ENCODE measurements at regions not wholly inside any gene's neighbourhood (a gene's known extent, or its start where the extent isn't known, plus 50 kb on each side); places are given as distances from the start of the nearest gene placed in this dataset.

GRCh38 chr2:104658144-104658835 is 195.6 kb upstream of the POU3F3 start:
- no peaks in the 10 kb centered on the region for H3K36me3 ChIP-seq (ENCODE audit: control insufficient read depth in 2 of 2, insufficient read depth in 2 of 2, low read length in 1 of 2)
- H3K4me3 ChIP-seq (ENCODE audit: low read depth in 1 of 2, low read length in 2 of 2), result no peak overlapping the region
- no peaks in the 10 kb centered on the region for H3K9me3 ChIP-seq (ENCODE audit: control insufficient read depth in 2 of 2, insufficient read depth in 1 of 2, low read depth in 1 of 2, low read length in 1 of 2)
- H3K4me1 ChIP-seq (ENCODE audit: control insufficient read depth in 2 of 2, insufficient read depth in 2 of 2, low read length in 1 of 2), result no peaks in the 10 kb centered on the region
- no peaks in the 10 kb centered on the region for H3K27me3 ChIP-seq (ENCODE audit: control insufficient read depth in 1 of 2, insufficient read depth in 2 of 2, low read length in 2 of 2)
- no peak overlapping the region for H3K27ac ChIP-seq (ENCODE audit: low read depth in 2 of 2, low read length in 1 of 2)
- WGBS, 2 donors, result 49 to 54% methylated on average over 19 of the region's 19 CpGs

- Histone ChIP-seq H3K27ac (ENCODE audit: low read depth in 2 of 2, low read length in 1 of 2) (no peak overlapping the region), H3K4me3 (ENCODE audit: low read depth in 1 of 2, low read length in 2 of 2) (no peak overlapping the region), H3K36me3 (ENCODE audit: control insufficient read depth in 2 of 2, insufficient read depth in 2 of 2, low read length in 1 of 2) (no peaks in the 10 kb centered on the region), H3K27me3 (ENCODE audit: control insufficient read depth in 1 of 2, insufficient read depth in 2 of 2, low read length in 2 of 2) (no peaks in the 10 kb centered on the region), H3K4me1 (ENCODE audit: control insufficient read depth in 2 of 2, insufficient read depth in 2 of 2, low read length in 1 of 2) (no peaks in the 10 kb centered on the region), H3K9me3 (ENCODE audit: control insufficient read depth in 2 of 2, insufficient read depth in 1 of 2, low read depth in 1 of 2, low read length in 1 of 2) (no peaks in the 10 kb centered on the region)
- 24 to 31% methylated on average over 53 of the region's 53 CpGs for WGBS, 2 donors
Observed at GRCh38 chr2:104658904-104659591, 194.9 kb upstream of the POU3F3 start.

- no peaks in the 10 kb centered on the region for H3K9me3 ChIP-seq (ENCODE audit: control insufficient read depth in 2 of 2, insufficient read depth in 1 of 2, low read depth in 1 of 2, low read length in 1 of 2)
- no peak overlapping the region for H3K4me3 ChIP-seq (ENCODE audit: low read depth in 1 of 2, low read length in 2 of 2)
- no peaks in the 10 kb centered on the region for H3K4me1 ChIP-seq (ENCODE audit: control insufficient read depth in 2 of 2, insufficient read depth in 2 of 2, low read length in 1 of 2)
- H3K27me3 ChIP-seq (ENCODE audit: control insufficient read depth in 1 of 2, insufficient read depth in 2 of 2, low read length in 2 of 2), result no peaks in the 10 kb centered on the region
- H3K27ac ChIP-seq (ENCODE audit: low read depth in 2 of 2, low read length in 1 of 2), result no peak overlapping the region
- H3K36me3 ChIP-seq (ENCODE audit: control insufficient read depth in 2 of 2, insufficient read depth in 2 of 2, low read length in 1 of 2), result no peaks in the 10 kb centered on the region
- 67 to 73% methylated on average over 5 of the region's 5 CpGs for WGBS, 2 donors
Observed at GRCh38 chr2:104660991-104661390, 192.9 kb upstream of the POU3F3 start.

- H3K36me3 ChIP-seq (ENCODE audit: control insufficient read depth in 2 of 2, insufficient read depth in 2 of 2, low read length in 1 of 2), result no peaks in the 10 kb centered on the region
- H3K4me3 ChIP-seq (ENCODE audit: low read depth in 1 of 2, low read length in 2 of 2), result no peak overlapping the region
- no peak overlapping the region for H3K27ac ChIP-seq (ENCODE audit: low read depth in 2 of 2, low read length in 1 of 2)
- WGBS, 2 donors, result 88% methylated on average over 3 of the region's 3 CpGs
- no peaks in the 10 kb centered on the region for H3K9me3 ChIP-seq (ENCODE audit: control insufficient read depth in 2 of 2, insufficient read depth in 1 of 2, low read depth in 1 of 2, low read length in 1 of 2)
- no peaks in the 10 kb centered on the region for H3K4me1 ChIP-seq (ENCODE audit: control insufficient read depth in 2 of 2, insufficient read depth in 2 of 2, low read length in 1 of 2)
- H3K27me3 ChIP-seq (ENCODE audit: control insufficient read depth in 1 of 2, insufficient read depth in 2 of 2, low read length in 2 of 2), result no peaks in the 10 kb centered on the region
Observed at GRCh38 chr2:104664672-104665071, 189.2 kb upstream of the POU3F3 start.

GRCh38 chr2:104668631-104669030 is 185.3 kb upstream of the POU3F3 start:
- Histone ChIP-seq H3K4me1 (ENCODE audit: control insufficient read depth in 2 of 2, insufficient read depth in 2 of 2, low read length in 1 of 2) (no peaks in the 10 kb centered on the region), H3K27me3 (ENCODE audit: control insufficient read depth in 1 of 2, insufficient read depth in 2 of 2, low read length in 2 of 2) (no peaks in the 10 kb centered on the region), H3K36me3 (ENCODE audit: control insufficient read depth in 2 of 2, insufficient read depth in 2 of 2, low read length in 1 of 2) (no peaks in the 10 kb centered on the region), H3K27ac (ENCODE audit: low read depth in 2 of 2, low read length in 1 of 2) (no peak overlapping the region), H3K4me3 (ENCODE audit: low read depth in 1 of 2, low read length in 2 of 2) (no peak overlapping the region), H3K9me3 (ENCODE audit: control insufficient read depth in 2 of 2, insufficient read depth in 1 of 2, low read depth in 1 of 2, low read length in 1 of 2) (no peaks in the 10 kb centered on the region)
- WGBS, 2 donors, result 85 to 86% methylated on average over 2 of the region's 2 CpGs

GRCh38 chr2:104673225-104673624 is 180.7 kb upstream of the POU3F3 start:
- WGBS, 2 donors, result 48 to 52% methylated on average over 6 of the region's 6 CpGs
- Histone ChIP-seq H3K27me3 (ENCODE audit: control insufficient read depth in 1 of 2, insufficient read depth in 2 of 2, low read length in 2 of 2) (no peaks in the 10 kb centered on the region), H3K9me3 (ENCODE audit: control insufficient read depth in 2 of 2, insufficient read depth in 1 of 2, low read depth in 1 of 2, low read length in 1 of 2) (peaks cover 0 to 6% of the 10 kb centered on the region in 2 donors), H3K36me3 (ENCODE audit: control insufficient read depth in 2 of 2, insufficient read depth in 2 of 2, low read length in 1 of 2) (no peaks in the 10 kb centered on the region), H3K4me1 (ENCODE audit: control insufficient read depth in 2 of 2, insufficient read depth in 2 of 2, low read length in 1 of 2) (no peaks in the 10 kb centered on the region), H3K27ac (ENCODE audit: low read depth in 2 of 2, low read length in 1 of 2) (no peak overlapping the region), H3K4me3 (ENCODE audit: low read depth in 1 of 2, low read length in 2 of 2) (no peak overlapping the region)

- Histone ChIP-seq H3K9me3 (ENCODE audit: control insufficient read depth in 2 of 2, insufficient read depth in 1 of 2, low read depth in 1 of 2, low read length in 1 of 2) (peaks cover 0 to 6% of the 10 kb centered on the region in 2 donors), H3K4me3 (ENCODE audit: low read depth in 1 of 2, low read length in 2 of 2) (no peak overlapping the region), H3K27me3 (ENCODE audit: control insufficient read depth in 1 of 2, insufficient read depth in 2 of 2, low read length in 2 of 2) (no peaks in the 10 kb centered on the region), H3K36me3 (ENCODE audit: control insufficient read depth in 2 of 2, insufficient read depth in 2 of 2, low read length in 1 of 2) (no peaks in the 10 kb centered on the region), H3K4me1 (ENCODE audit: control insufficient read depth in 2 of 2, insufficient read depth in 2 of 2, low read length in 1 of 2) (no peaks in the 10 kb centered on the region), H3K27ac (ENCODE audit: low read depth in 2 of 2, low read length in 1 of 2) (no peak overlapping the region)
- 69 to 73% methylated on average over 5 of the region's 5 CpGs for WGBS, 2 donors
Observed at GRCh38 chr2:104678181-104678580, 175.7 kb upstream of the POU3F3 start.

- Histone ChIP-seq H3K27me3 (ENCODE audit: control insufficient read depth in 1 of 2, insufficient read depth in 2 of 2, low read length in 2 of 2) (no peaks in the 10 kb centered on the region), H3K9me3 (ENCODE audit: control insufficient read depth in 2 of 2, insufficient read depth in 1 of 2, low read depth in 1 of 2, low read length in 1 of 2) (peaks cover 0 to 7% of the 10 kb centered on the region in 2 donors), H3K36me3 (ENCODE audit: control insufficient read depth in 2 of 2, insufficient read depth in 2 of 2, low read length in 1 of 2) (no peaks in the 10 kb centered on the region), H3K4me1 (ENCODE audit: control insufficient read depth in 2 of 2, insufficient read depth in 2 of 2, low read length in 1 of 2) (no peaks in the 10 kb centered on the region), H3K4me3 (ENCODE audit: low read depth in 1 of 2, low read length in 2 of 2) (no peak overlapping the region), H3K27ac (ENCODE audit: low read depth in 2 of 2, low read length in 1 of 2) (no peak overlapping the region)
- WGBS, 2 donors, result 57 to 61% methylated on average over 4 of the region's 4 CpGs
Observed at GRCh38 chr2:104685591-104685990, 168.3 kb upstream of the POU3F3 start.

GRCh38 chr2:104687147-104687546 is 166.8 kb upstream of the POU3F3 start:
- no peaks in the 10 kb centered on the region for H3K36me3 ChIP-seq (ENCODE audit: control insufficient read depth in 2 of 2, insufficient read depth in 2 of 2, low read length in 1 of 2)
- H3K4me1 ChIP-seq (ENCODE audit: control insufficient read depth in 2 of 2, insufficient read depth in 2 of 2, low read length in 1 of 2), result no peaks in the 10 kb centered on the region
- H3K9me3 ChIP-seq (ENCODE audit: control insufficient read depth in 2 of 2, insufficient read depth in 1 of 2, low read depth in 1 of 2, low read length in 1 of 2), result peaks cover 0 to 7% of the 10 kb centered on the region in 2 donors
- 81 to 87% methylated on average over 9 of the region's 9 CpGs for WGBS, 2 donors
- no peak overlapping the region for H3K4me3 ChIP-seq (ENCODE audit: low read depth in 1 of 2, low read length in 2 of 2)
- H3K27ac ChIP-seq (ENCODE audit: low read depth in 2 of 2, low read length in 1 of 2), result no peak overlapping the region
- no peaks in the 10 kb centered on the region for H3K27me3 ChIP-seq (ENCODE audit: control insufficient read depth in 1 of 2, insufficient read depth in 2 of 2, low read length in 2 of 2)
